Stimulated activated naive CD8-positive, alpha-beta T cell treated with anti-CD3 and anti-CD28 coated beads, Interleukin-15, Interleukin-2, amounts not matched to agents 100 U/mL and 50 U/mL, for 24 hours (primary cell): ENCODE measurements at regions not wholly inside any gene's neighbourhood (a gene's known extent, or its start where the extent isn't known, plus 50 kb on each side); places are given as distances from the start of the nearest gene placed in this dataset.

Source experiments
- ATAC-seq: fragments of 150-1000 bp; cut with Tn5 transposase; one replicate; pipeline ENCODE4 v1.10.0; 2021
- DNase-seq: peaks from one replicate; pipeline ENCODE4 v3.0.0; 2021

GRCh38 chr21:15676935-15677334 lies 52.8 kb upstream of the USP25 start:
- DNase-seq (no peak), ATAC-seq (no peak)

DNA sequence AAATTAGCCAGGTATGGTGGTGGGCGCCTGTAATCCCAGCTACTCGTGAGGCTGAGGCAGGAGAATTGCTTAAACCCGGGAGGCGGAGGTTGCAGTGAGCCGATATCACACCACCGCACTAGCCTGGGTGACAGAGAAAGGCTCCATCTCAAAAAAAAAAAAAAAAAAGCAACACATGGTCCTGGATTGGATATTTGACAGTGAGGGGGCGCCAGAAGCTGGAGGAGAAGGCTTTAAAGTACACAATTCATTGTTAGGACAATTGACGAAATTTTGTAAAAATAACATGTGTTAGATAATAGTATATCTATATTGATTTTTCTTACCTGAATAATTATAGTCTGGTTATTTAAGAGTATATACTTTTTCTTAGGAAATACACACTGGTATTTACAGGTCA lies 50.2 kb upstream of the USP25 start:
- DNase-seq (no peak), ATAC-seq (no peak)
